Gastroesophageal sphincter (tissue), 3 donors: ENCODE measurements at regions not wholly inside any gene's neighbourhood (a gene's known extent, or its start where the extent isn't known, plus 50 kb on each side); places are given as distances from the start of the nearest gene placed in this dataset.

Experiments used
- CTCF ChIP-seq, 4 experiments: fragments of 200-600 bp in 2 of 4; fragments of 450-650 bp in 2 of 4; sonication (generic) in 1 of 4; IDR thresholded peaks; one replicate each; pipeline ENCODE4 v1.5.1; 2017 to 2019; ENCODE audit warnings: antibody characterized with exemption in 4 of 4, mild to moderate bottlenecking in 2 of 4, moderate library complexity in 2 of 4
- EP300 ChIP-seq: sonication (generic); formaldehyde crosslinking; IDR thresholded peaks from one replicate; pipeline ENCODE4 v1.6.1; 2017; ENCODE audit warnings: antibody characterized with exemption, mild to moderate bottlenecking
- POLR2A ChIP-seq, 2 donors: fragments of 450-650 bp; IDR thresholded peaks; one replicate each; pipeline ENCODE4 v1.6.1; 2017; ENCODE audit warnings: antibody characterized with exemption in 2 of 2, mild to moderate bottlenecking in 2 of 2, moderate library complexity in 1 of 2
- POLR2AphosphoS5 ChIP-seq: sonication (generic); formaldehyde crosslinking; IDR thresholded peaks from one replicate; pipeline ENCODE4 v1.6.1; 2017; ENCODE audit warnings: antibody characterized with exemption

DNA sequence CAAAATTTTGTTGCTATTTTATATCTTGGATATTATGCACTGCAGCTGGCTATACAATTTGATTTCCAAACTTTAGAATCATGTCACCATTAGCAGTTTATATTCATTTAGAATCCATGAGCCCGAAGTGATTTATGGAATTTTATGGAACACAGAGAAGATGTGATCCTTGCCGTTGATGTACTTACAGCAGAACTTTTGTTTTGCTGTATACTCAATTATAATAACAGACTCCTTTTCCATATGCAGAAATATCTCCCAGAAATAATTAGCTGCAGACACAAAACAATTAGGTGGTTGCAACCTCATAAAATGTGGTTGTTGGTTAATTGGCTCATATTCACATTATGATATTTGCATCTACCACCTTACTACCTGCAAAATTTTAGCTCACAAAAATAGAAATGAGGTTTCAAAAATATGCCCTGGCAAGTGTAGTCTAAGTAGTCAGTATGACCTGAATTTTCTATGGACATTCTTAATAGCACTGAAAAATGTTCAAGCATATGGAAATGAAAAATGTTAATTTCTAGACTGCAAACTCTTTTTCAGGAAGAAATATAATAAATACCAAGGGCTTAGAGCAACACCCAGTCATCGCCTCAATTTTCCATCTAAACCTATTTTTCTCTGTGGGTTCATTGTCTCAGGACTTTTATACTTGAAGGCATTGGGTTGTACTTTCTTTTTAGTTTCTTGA is 997.6 kb downstream of the MCTP2 start:
- TF ChIP-seq CTCF (IDR thresholded peaks at IDR 0.05) = no peak
- no peak for TF ChIP-seq POLR2AphosphoS5
- TF ChIP-seq POLR2A (IDR thresholded peaks at IDR 0.05) = no peak
- TF ChIP-seq EP300 = no peak
